ENCODE measurements at regions not wholly inside any gene's neighbourhood (a gene's known extent, or its start where the extent isn't known, plus 50 kb on each side); places are given as distances from the start of the nearest gene placed in this dataset.

DNA sequence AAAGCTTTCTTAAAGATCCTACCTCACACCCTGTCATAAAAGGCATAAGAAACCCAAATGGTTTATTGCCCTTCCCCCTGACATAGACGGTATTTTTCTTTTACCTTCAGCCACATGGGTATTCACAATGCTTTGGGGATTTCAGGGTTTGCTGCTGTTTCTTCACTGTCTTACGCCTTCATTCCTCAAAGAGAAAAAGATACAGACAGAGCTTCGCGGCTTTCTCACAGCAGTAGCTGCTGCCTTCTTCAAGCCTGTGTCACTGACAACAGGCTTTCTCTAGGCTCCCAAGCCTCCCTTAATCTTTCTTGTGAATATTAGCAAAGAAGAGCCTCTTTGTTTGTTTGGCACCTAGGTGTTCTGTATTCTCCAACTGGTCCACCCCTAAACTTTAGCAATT lies 197.4 kb upstream of the ARID2 start (continued):
- no peak for TF ChIP-seq CTCF (IDR thresholded peaks at IDR 0.05 in 2 of 3, conservative IDR thresholded peaks at IDR 0.05 in 1 of 3; ENCODE audit: insufficient read depth in 2 of 3, low read depth in 1 of 3, low read length in 3 of 3)
- no peak for TF ChIP-seq ZNF280B (CRISPR knock-in tag; IDR thresholded peaks at IDR 0.05)
- no peak for TF ChIP-seq SLC30A9 (CRISPR knock-in tag; IDR thresholded peaks at IDR 0.05)
- no peak for TF ChIP-seq ZBTB1 (CRISPR knock-in tag; IDR thresholded peaks at IDR 0.05; ENCODE audit: borderline replicate concordance, low read depth)
- no peak for TF ChIP-seq ZNF444 (CRISPR knock-in tag; IDR thresholded peaks at IDR 0.05)
- TF ChIP-seq ZNF583 (CRISPR knock-in tag; IDR thresholded peaks at IDR 0.05), result no peak

DNA sequence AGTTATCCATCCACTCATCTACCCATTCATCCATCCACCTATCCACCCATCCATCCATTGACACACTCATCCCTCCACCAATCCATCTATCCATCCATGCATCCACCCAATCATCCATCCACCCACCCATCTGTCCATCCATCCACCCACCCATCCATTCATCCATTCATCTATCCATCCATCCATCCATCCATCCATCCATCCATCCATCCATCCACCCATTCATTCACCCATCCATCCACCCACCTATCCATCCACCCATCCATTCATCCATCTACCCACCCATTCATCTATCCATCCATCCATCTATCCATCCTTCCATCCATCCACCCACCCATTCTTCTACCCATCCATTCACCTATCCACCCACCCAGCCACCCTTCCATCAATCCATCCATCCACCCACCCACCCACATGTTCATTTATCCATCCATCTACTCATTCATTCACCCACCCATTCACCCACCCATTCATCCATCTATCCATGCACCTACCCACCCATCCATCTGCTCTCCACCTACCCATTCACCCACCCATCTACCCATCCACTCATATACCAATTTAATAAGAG lies 193.8 kb upstream of the ARID2 start:
- Histone ChIP-seq H3K27me3 (ENCODE audit: control insufficient read depth in 2 of 2, insufficient read depth in 2 of 2, low read length in 2 of 2) (no peaks in the 10 kb centered on the region), H4K20me1 (replicated peaks; ENCODE audit: control insufficient read depth, insufficient read depth, low read length) (no peaks in the 10 kb centered on the region), H3K9me3 (replicated peaks; ENCODE audit: control insufficient read depth, insufficient read depth, low read depth, low read length) (no peaks in the 10 kb centered on the region), H3K4me1 (replicated peaks in 1 of 2; ENCODE audit: control insufficient read depth in 2 of 2, insufficient read depth in 2 of 2, low read length in 2 of 2) (no peaks in the 10 kb centered on the region), H3K9me1 (ENCODE audit: control insufficient read depth, insufficient read depth, low read length) (no peaks in the 10 kb centered on the region), H3K4me2 (ENCODE audit: insufficient read depth, low read length) (no peak overlapping the region), H3K36me3 (ENCODE audit: control insufficient read depth, insufficient read depth, low read length) (no peaks in the 10 kb centered on the region), H3K9ac (ENCODE audit: insufficient read depth in 1 of 2, low read depth in 2 of 2, low read length in 2 of 2) (no peak overlapping the region), H3K27ac (ENCODE audit: extremely low read depth, low read depth, low read length) (no peak overlapping the region), H3K79me2 (ENCODE audit: control insufficient read depth, insufficient read depth, low read length) (no peaks in the 10 kb centered on the region), H3K4me3 (no peak overlapping the region), H2AFZ (ENCODE audit: low read depth, low read length) (no peak overlapping the region)
- POLR2A ChIA-PET, result no interaction called here
- no TSS peak for BruUV-seq (replicated peaks)
- in situ Hi-C loops (cut with MboI), result no loop called here
- ATAC-seq, result no peak
- TF ChIP-seq MXI1 (IDR thresholded peaks at IDR 0.05; ENCODE audit: low read depth, low read length) (no peak), CREBBP (IDR thresholded peaks at IDR 0.05; ENCODE audit: low read depth, low read length) (peak; percentile 12)
- FAIRE-seq, result no peak
- intact Hi-C loops (cut with micrococcal nuclease), result loop anchor here (10.0 kb wide), 1 partner anchor 361 kb away; no protein-coding TSS in a partner anchor
- DNase-seq (ENCODE audit: extremely low read depth in 1 of 4, low spot score in 3 of 4), result no peak
- CTCF ChIA-PET (ENCODE audit: low intra/inter-chr PET ratio), result interaction anchor here (0.7 kb wide), 1 partner anchor 171 kb away, joined by 3 read pairs; no protein-coding TSS in a partner anchor

Measured in K562 (cell line).